ELF-1 (cell line): ENCODE measurements at regions not wholly inside any gene's neighbourhood (a gene's known extent, or its start where the extent isn't known, plus 50 kb on each side); places are given as distances from the start of the nearest gene placed in this dataset.

Experiments
- DNase-seq: peaks from one replicate; pipeline ENCODE4 v3.0.0-alpha.2; 2016; ENCODE audit warnings: low read depth, low spot score

- DNase-seq = peak; percentile 86
Observed at GRCh38 chr5:160508780-160509361, 87.2 kb downstream of the PTTG1 start.

- DNase-seq = no peak
Observed at GRCh38 chr5:160511280-160511929, 89.8 kb downstream of the PTTG1 start.
